Neural cell (in vitro differentiated cells): ENCODE measurements at regions not wholly inside any gene's neighbourhood (a gene's known extent, or its start where the extent isn't known, plus 50 kb on each side); places are given as distances from the start of the nearest gene placed in this dataset.
"Not testable (repeated sequence)": the region's sequence is repeated elsewhere in the genome, so short reads cannot be mapped to it uniquely, and the experiment has no call there.

Experiments
- EP300 ChIP-seq: fragments of 450-650 bp; conservative IDR thresholded peaks from 2 replicates; pipeline ENCODE4 v1.6.1; 2014; ENCODE audit warnings: antibody characterized with exemption, mild to moderate bottlenecking, moderate library complexity; ENCODE audit not compliant: poor library complexity, severe bottlenecking
- EZH2 ChIP-seq: fragments of 200-600, 300-800 bp; shearing (Covaris generic), sonication (generic); IDR thresholded peaks from 2 replicates; pipeline ENCODE4 v1.6.1; 2014; ENCODE audit warnings: antibody characterized with exemption, low read length, borderline replicate concordance, mild to moderate bottlenecking; ENCODE audit not compliant: insufficient read depth, poor library complexity, severe bottlenecking
- MXI1 ChIP-seq: fragments of 450-650 bp; conservative IDR thresholded peaks from 2 replicates; pipeline ENCODE4 v1.6.1; 2014; ENCODE audit warnings: antibody characterized with exemption, mild to moderate bottlenecking; ENCODE audit not compliant: poor library complexity, severe bottlenecking
- RAD21 ChIP-seq: fragments of 450-650 bp; conservative IDR thresholded peaks from 2 replicates; pipeline ENCODE4 v1.6.1; 2014; ENCODE audit warnings: antibody characterized with exemption, mild to moderate bottlenecking, moderate library complexity
- TF ChIP-seq, protein P1 (sequence below): fragments of 450-650 bp; IDR thresholded peaks from 2 replicates; pipeline ENCODE4 v1.5.1; 2014; ENCODE audit warnings: antibody characterized with exemption, mild to moderate bottlenecking, moderate library complexity; ENCODE audit not compliant: poor library complexity, severe bottlenecking

GRCh38 chr15:81918767-81919166 is 127.1 kb downstream of the MEX3B start:
- TF ChIP-seq, protein P1, sequence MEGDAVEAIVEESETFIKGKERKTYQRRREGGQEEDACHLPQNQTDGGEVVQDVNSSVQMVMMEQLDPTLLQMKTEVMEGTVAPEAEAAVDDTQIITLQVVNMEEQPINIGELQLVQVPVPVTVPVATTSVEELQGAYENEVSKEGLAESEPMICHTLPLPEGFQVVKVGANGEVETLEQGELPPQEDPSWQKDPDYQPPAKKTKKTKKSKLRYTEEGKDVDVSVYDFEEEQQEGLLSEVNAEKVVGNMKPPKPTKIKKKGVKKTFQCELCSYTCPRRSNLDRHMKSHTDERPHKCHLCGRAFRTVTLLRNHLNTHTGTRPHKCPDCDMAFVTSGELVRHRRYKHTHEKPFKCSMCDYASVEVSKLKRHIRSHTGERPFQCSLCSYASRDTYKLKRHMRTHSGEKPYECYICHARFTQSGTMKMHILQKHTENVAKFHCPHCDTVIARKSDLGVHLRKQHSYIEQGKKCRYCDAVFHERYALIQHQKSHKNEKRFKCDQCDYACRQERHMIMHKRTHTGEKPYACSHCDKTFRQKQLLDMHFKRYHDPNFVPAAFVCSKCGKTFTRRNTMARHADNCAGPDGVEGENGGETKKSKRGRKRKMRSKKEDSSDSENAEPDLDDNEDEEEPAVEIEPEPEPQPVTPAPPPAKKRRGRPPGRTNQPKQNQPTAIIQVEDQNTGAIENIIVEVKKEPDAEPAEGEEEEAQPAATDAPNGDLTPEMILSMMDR: not testable (repeated sequence)
- TF ChIP-seq EZH2, MXI1, RAD21, EP300: not testable (repeated sequence)
